Non-pigmented ciliary epithelial cell (primary cell): ENCODE measurements at regions not wholly inside any gene's neighbourhood (a gene's known extent, or its start where the extent isn't known, plus 50 kb on each side); places are given as distances from the start of the nearest gene placed in this dataset.

Source experiments
- DNase-seq: peaks from one replicate; pipeline ENCODE4 v3.0.0-alpha.2; 2010; ENCODE audit warnings: low read depth

- DNase-seq, result no peak
Observed at GRCh38 chrX:39736216-39737211, 361.2 kb downstream of the BCOR start.

- no peak for DNase-seq
Observed at GRCh38 chrX:39739585-39739984, 358.2 kb downstream of the BCOR start.

- DNase-seq, result no peak
Observed at GRCh38 chrX:39740078-39740477, 357.7 kb downstream of the BCOR start.

- DNase-seq, result no peak
Observed at GRCh38 chrX:39741904-39742303, 355.9 kb downstream of the BCOR start.

GRCh38 chrX:39745818-39746217, 351.9 kb downstream of the BCOR start:
- no peak for DNase-seq

GRCh38 chrX:39749135-39749534, 348.6 kb downstream of the BCOR start:
- no peak for DNase-seq

GRCh38 chrX:39749728-39750127, 348.0 kb downstream of the BCOR start:
- DNase-seq, result no peak

GRCh38 chrX:39750256-39750790, 347.4 kb downstream of the BCOR start:
- DNase-seq, result no peak

- DNase-seq, result no peak
Observed at GRCh38 chrX:39750848-39751247, 346.9 kb downstream of the BCOR start.

- DNase-seq, result no peak
Observed at GRCh38 chrX:39752815-39753214, 344.9 kb downstream of the BCOR start.

- DNase-seq, result no peak
Observed at GRCh38 chrX:39753293-39753996, 344.3 kb downstream of the BCOR start.

GRCh38 chrX:39755143-39756032, 342.4 kb downstream of the BCOR start:
- DNase-seq, result peak; percentile 85

GRCh38 chrX:39756086-39756883, 341.5 kb downstream of the BCOR start:
- DNase-seq, result no peak

GRCh38 chrX:39757971-39758370, 339.8 kb downstream of the BCOR start:
- DNase-seq, result no peak

GRCh38 chrX:39758791-39759525, 338.8 kb downstream of the BCOR start:
- no peak for DNase-seq

- no peak for DNase-seq
Observed at GRCh38 chrX:39759526-39760224, 338.1 kb downstream of the BCOR start.

GRCh38 chrX:39760930-39761329, 336.8 kb downstream of the BCOR start:
- no peak for DNase-seq

GRCh38 chrX:39762266-39762841, 335.4 kb downstream of the BCOR start:
- DNase-seq, result peak; percentile 61

- no peak for DNase-seq
Observed at GRCh38 chrX:39764441-39764914, 333.3 kb downstream of the BCOR start.
